ENCODE measurements at regions not wholly inside any gene's neighbourhood (a gene's known extent, or its start where the extent isn't known, plus 50 kb on each side); places are given as distances from the start of the nearest gene placed in this dataset.

DNA sequence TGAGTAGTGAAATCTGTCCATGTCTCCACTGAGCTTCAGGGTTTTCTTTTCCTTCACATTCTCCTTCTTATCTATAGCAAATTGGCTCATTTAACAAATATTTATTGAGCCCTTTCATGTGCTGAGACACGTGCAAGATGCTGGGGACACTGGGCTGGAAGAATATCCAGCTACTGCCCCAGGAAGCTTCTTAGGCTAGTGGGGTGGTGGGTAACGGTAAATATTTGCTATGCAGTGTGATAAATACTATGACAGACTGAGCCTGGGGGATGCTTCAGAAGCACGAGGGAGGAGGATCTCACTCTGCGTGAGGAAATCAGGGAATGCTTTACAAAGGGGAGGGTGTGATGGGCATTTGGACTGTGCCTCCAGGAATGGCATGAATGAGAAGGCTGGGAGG is 524.1 kb downstream of the GRIN2A start:
- H3K4me1 ChIP-seq = no peaks in the 10 kb centered on the region
- intact Hi-C loops (cut with DNase I) = no loop called here
- H3K36me3 ChIP-seq (replicated peaks in 1 of 2; ENCODE audit: insufficient read depth in 1 of 2, low read depth in 2 of 2) = no peaks in the 10 kb centered on the region
- H3K4me3 ChIP-seq = no peak overlapping the region
- H3K27ac ChIP-seq = no peak overlapping the region
- no peaks in the 10 kb centered on the region for H3K27me3 ChIP-seq
- no peaks in the 10 kb centered on the region for H3K9me3 ChIP-seq
- 26 to 27% methylated on average over 4 of the region's 4 CpGs for WGBS, 2 donors
- ATAC-seq = no peak
- DNase-seq = no peak
- TF ChIP-seq POLR2A (IDR thresholded peaks at IDR 0.05) (no peak), CTCF (IDR thresholded peaks at IDR 0.05) (no peak)

GRCh38 chr16:9658586-9658985 is 523.6 kb downstream of the GRIN2A start:
- H3K27ac ChIP-seq = no peak overlapping the region
- H3K9me3 ChIP-seq = no peaks in the 10 kb centered on the region
- TF ChIP-seq CTCF (IDR thresholded peaks at IDR 0.05) = no peak
- TF ChIP-seq POLR2A (IDR thresholded peaks at IDR 0.05) = no peak
- no peaks in the 10 kb centered on the region for H3K36me3 ChIP-seq (replicated peaks in 1 of 2; ENCODE audit: insufficient read depth in 1 of 2, low read depth in 2 of 2)
- 47 to 66% methylated on average over 5 of the region's 5 CpGs for WGBS, 2 donors
- DNase-seq (no peak), ATAC-seq (no peak)
- no peaks in the 10 kb centered on the region for H3K27me3 ChIP-seq
- H3K4me3 ChIP-seq = no peak overlapping the region
- intact Hi-C loops (cut with DNase I) = no loop called here
- H3K4me1 ChIP-seq = no peaks in the 10 kb centered on the region

GRCh38 chr16:9660898-9661297 is 521.3 kb downstream of the GRIN2A start:
- intact Hi-C loops (cut with DNase I) = no loop called here
- no peaks in the 10 kb centered on the region for H3K36me3 ChIP-seq (replicated peaks in 1 of 2; ENCODE audit: insufficient read depth in 1 of 2, low read depth in 2 of 2)
- H3K4me3 ChIP-seq = no peak overlapping the region
- no peaks in the 10 kb centered on the region for H3K9me3 ChIP-seq
- WGBS, 2 donors = 58% methylated on average over 6 of the region's 6 CpGs
- H3K4me1 ChIP-seq = peaks cover under 1% of the 10 kb centered on the region
- no peak for DNase-seq
- H3K27ac ChIP-seq = no peak overlapping the region
- no peak for TF ChIP-seq CTCF (IDR thresholded peaks at IDR 0.05)
- TF ChIP-seq POLR2A (IDR thresholded peaks at IDR 0.05) = no peak
- H3K27me3 ChIP-seq = no peaks in the 10 kb centered on the region
- ATAC-seq = no peak

- Histone ChIP-seq H3K9me3 (no peaks in the 10 kb centered on the region), H3K4me1 (peaks cover 4% of the 10 kb centered on the region), H3K27ac (no peak overlapping the region), H3K4me3 (no peak overlapping the region), H3K27me3 (no peaks in the 10 kb centered on the region), H3K36me3 (replicated peaks in 1 of 2; ENCODE audit: insufficient read depth in 1 of 2, low read depth in 2 of 2) (no peaks in the 10 kb centered on the region)
- TF ChIP-seq POLR2A (IDR thresholded peaks at IDR 0.05) (no peak), CTCF (IDR thresholded peaks at IDR 0.05) (no peak)
- no peak for ATAC-seq
- 52 to 66% methylated on average over 7 to 10 of the region's 10 CpGs for WGBS, 2 donors
- DNase-seq = no peak
- intact Hi-C loops (cut with DNase I) = no loop called here
These were observed 520.8 kb downstream of the GRIN2A start for GRCh38 chr16:9661336-9662017.

- no peaks in the 10 kb centered on the region for H3K36me3 ChIP-seq (replicated peaks in 1 of 2; ENCODE audit: insufficient read depth in 1 of 2, low read depth in 2 of 2)
- H3K4me1 ChIP-seq = peaks cover 4% of the 10 kb centered on the region
- H3K4me3 ChIP-seq = no peak overlapping the region
- no peak for ATAC-seq
- intact Hi-C loops (cut with DNase I) = no loop called here
- no peaks in the 10 kb centered on the region for H3K27me3 ChIP-seq
- WGBS, 2 donors = 92% methylated on average over 2 of the region's 2 CpGs
- TF ChIP-seq CTCF (IDR thresholded peaks at IDR 0.05) (no peak), POLR2A (IDR thresholded peaks at IDR 0.05) (no peak)
- H3K27ac ChIP-seq = no peak overlapping the region
- DNase-seq = no peak
- H3K9me3 ChIP-seq = no peaks in the 10 kb centered on the region
These were observed 518.6 kb downstream of the GRIN2A start for GRCh38 chr16:9663588-9663987.

Data from body of pancreas (tissue), 4 donors.